ENCODE measurements at regions not wholly inside any gene's neighbourhood (a gene's known extent, or its start where the extent isn't known, plus 50 kb on each side); places are given as distances from the start of the nearest gene placed in this dataset.
A peak's percentile ranks its signal among the peaks of the same experiment; 100 is the strongest.
"Not testable (repeated sequence)": the region's sequence is repeated elsewhere in the genome, so short reads cannot be mapped to it uniquely, and the experiment has no call there.

GRCh38 chr17:19470530-19471261, 59.7 kb downstream of the RNF112 start:
- peak; percentile 65 for DNase-seq (ENCODE audit: low spot score)

- DNase-seq (ENCODE audit: low spot score): not testable (repeated sequence)
Measured at GRCh38 chr17:19474405-19474804, 59.2 kb upstream of the SLC47A1 start.

- not testable (repeated sequence) for DNase-seq (ENCODE audit: low spot score)
Measured at GRCh38 chr17:19475800-19476199, 57.9 kb upstream of the SLC47A1 start.

GRCh38 chr17:19482576-19482975, 51.1 kb upstream of the SLC47A1 start:
- DNase-seq (ENCODE audit: low spot score): peak; percentile 16
